Mucosa of rectum (tissue), 2 donors: ENCODE measurements at regions not wholly inside any gene's neighbourhood (a gene's known extent, or its start where the extent isn't known, plus 50 kb on each side); places are given as distances from the start of the nearest gene placed in this dataset.

ENCODE experiments used
- H3K27ac ChIP-seq, 2 donors: one replicate each; pipeline ENCODE4 v1.7.0; 2013; ENCODE audit warnings: inconsistent platforms in 2 of 2, low read depth in 2 of 2, low read length in 2 of 2
- H3K27me3 ChIP-seq, 2 donors: one replicate each; pipeline ENCODE4 v1.7.0; 2013; ENCODE audit warnings: low read length in 2 of 2; ENCODE audit not compliant: control insufficient read depth in 2 of 2, insufficient read depth in 2 of 2
- H3K36me3 ChIP-seq, 2 donors: one replicate each; pipeline ENCODE4 v1.7.0; 2013; ENCODE audit warnings: low read length in 2 of 2; ENCODE audit not compliant: control insufficient read depth in 2 of 2, insufficient read depth in 2 of 2
- H3K4me1 ChIP-seq, 2 donors: one replicate each; pipeline ENCODE4 v1.7.0; 2013; ENCODE audit warnings: low read length in 2 of 2, mild to moderate bottlenecking in 1 of 2; ENCODE audit not compliant: control insufficient read depth in 2 of 2, insufficient read depth in 2 of 2
- H3K4me3 ChIP-seq, 2 donors: one replicate each; pipeline ENCODE4 v1.7.0; 2013; ENCODE audit warnings: low read length in 2 of 2
- H3K9ac ChIP-seq, 2 donors: one replicate each; pipeline ENCODE4 v1.7.0; 2013; ENCODE audit warnings: low read length in 2 of 2, low read depth in 1 of 2, mild to moderate bottlenecking in 1 of 2
- H3K9me3 ChIP-seq, 2 donors: one replicate each; pipeline ENCODE4 v1.7.0; 2013; ENCODE audit warnings: low read length in 2 of 2; ENCODE audit not compliant: control insufficient read depth in 2 of 2
- donor health status: healthy.
- donor health status: Normal muscosa, but diverticular disease.

GRCh38 chrX:40327085-40327484, 229.3 kb upstream of the BCOR start:
- H3K27me3 ChIP-seq: peaks cover 0 to 4% of the 10 kb centered on the region in 2 donors
- no peak overlapping the region for H3K4me3 ChIP-seq
- no peak overlapping the region for H3K27ac ChIP-seq
- H3K36me3 ChIP-seq: no peaks in the 10 kb centered on the region
- no peaks in the 10 kb centered on the region for H3K9me3 ChIP-seq
- no peak overlapping the region for H3K9ac ChIP-seq
- H3K4me1 ChIP-seq: no peaks in the 10 kb centered on the region

- H3K36me3 ChIP-seq: no peaks in the 10 kb centered on the region
- no peaks in the 10 kb centered on the region for H3K9me3 ChIP-seq
- H3K27me3 ChIP-seq: peaks cover 0 to 4% of the 10 kb centered on the region in 2 donors
- no peak overlapping the region for H3K9ac ChIP-seq
- no peaks in the 10 kb centered on the region for H3K4me1 ChIP-seq
- no peak overlapping the region for H3K27ac ChIP-seq
- no peak overlapping the region for H3K4me3 ChIP-seq
These were observed 228.6 kb upstream of the BCOR start for GRCh38 chrX:40326186-40326965.

- no peak overlapping the region for H3K4me3 ChIP-seq
- no peaks in the 10 kb centered on the region for H3K36me3 ChIP-seq
- peaks cover 0 to 4% of the 10 kb centered on the region in 2 donors for H3K27me3 ChIP-seq
- no peaks in the 10 kb centered on the region for H3K4me1 ChIP-seq
- no peak overlapping the region for H3K27ac ChIP-seq
- no peak overlapping the region for H3K9ac ChIP-seq
- H3K9me3 ChIP-seq: no peaks in the 10 kb centered on the region
These were observed 227.4 kb upstream of the BCOR start for GRCh38 chrX:40325161-40325560.

- no peak overlapping the region for H3K27ac ChIP-seq
- H3K36me3 ChIP-seq: no peaks in the 10 kb centered on the region
- H3K9ac ChIP-seq: no peak overlapping the region
- no peaks in the 10 kb centered on the region for H3K9me3 ChIP-seq
- H3K4me1 ChIP-seq: no peaks in the 10 kb centered on the region
- peaks cover 0 to 4% of the 10 kb centered on the region in 2 donors for H3K27me3 ChIP-seq
- H3K4me3 ChIP-seq: no peak overlapping the region
These were observed 226.2 kb upstream of the BCOR start for GRCh38 chrX:40323977-40324376.

- H3K4me3 ChIP-seq: no peak overlapping the region
- no peaks in the 10 kb centered on the region for H3K4me1 ChIP-seq
- no peaks in the 10 kb centered on the region for H3K36me3 ChIP-seq
- peaks cover 0 to 7% of the 10 kb centered on the region in 2 donors for H3K9me3 ChIP-seq
- no peak overlapping the region for H3K27ac ChIP-seq
- H3K9ac ChIP-seq: no peak overlapping the region
- no peaks in the 10 kb centered on the region for H3K27me3 ChIP-seq
These were observed 223.1 kb upstream of the BCOR start for GRCh38 chrX:40320819-40321218.

- H3K9ac ChIP-seq: no peak overlapping the region
- H3K27me3 ChIP-seq: no peaks in the 10 kb centered on the region
- no peaks in the 10 kb centered on the region for H3K36me3 ChIP-seq
- H3K4me1 ChIP-seq: no peaks in the 10 kb centered on the region
- H3K27ac ChIP-seq: no peak overlapping the region
- peaks cover 0 to 8% of the 10 kb centered on the region in 2 donors for H3K9me3 ChIP-seq
- no peak overlapping the region for H3K4me3 ChIP-seq
These were observed 221.0 kb upstream of the BCOR start for GRCh38 chrX:40318801-40319200.

- H3K36me3 ChIP-seq: no peaks in the 10 kb centered on the region
- no peak overlapping the region for H3K4me3 ChIP-seq
- H3K27me3 ChIP-seq: no peaks in the 10 kb centered on the region
- H3K27ac ChIP-seq: no peak overlapping the region
- no peaks in the 10 kb centered on the region for H3K4me1 ChIP-seq
- peaks cover 0 to 8% of the 10 kb centered on the region in 2 donors for H3K9me3 ChIP-seq
- no peak overlapping the region for H3K9ac ChIP-seq
These were observed 220.3 kb upstream of the BCOR start for GRCh38 chrX:40318076-40318475.

- H3K27ac ChIP-seq: no peak overlapping the region
- peaks cover under 1 to 4% of the 10 kb centered on the region in 2 donors for H3K27me3 ChIP-seq
- H3K36me3 ChIP-seq: no peaks in the 10 kb centered on the region
- no peak overlapping the region for H3K4me3 ChIP-seq
- no peak overlapping the region for H3K9ac ChIP-seq
- H3K4me1 ChIP-seq: no peaks in the 10 kb centered on the region
- H3K9me3 ChIP-seq: peaks cover 0 to 9% of the 10 kb centered on the region in 2 donors
These were observed 218.7 kb upstream of the BCOR start for GRCh38 chrX:40316502-40316901.

GRCh38 chrX:40314070-40314469, 216.3 kb upstream of the BCOR start:
- Histone ChIP-seq H3K27ac (no peak overlapping the region), H3K4me1 (no peaks in the 10 kb centered on the region), H3K9ac (no peak overlapping the region), H3K36me3 (no peaks in the 10 kb centered on the region), H3K9me3 (peaks cover 0 to 9% of the 10 kb centered on the region in 2 donors), H3K4me3 (no peak overlapping the region), H3K27me3 (peaks cover 2 to 4% of the 10 kb centered on the region in 2 donors)

GRCh38 chrX:40313269-40313668, 215.5 kb upstream of the BCOR start:
- H3K27me3 ChIP-seq: peaks cover 2 to 4% of the 10 kb centered on the region in 2 donors
- no peak overlapping the region for H3K27ac ChIP-seq
- no peaks in the 10 kb centered on the region for H3K36me3 ChIP-seq
- no peak overlapping the region for H3K9ac ChIP-seq
- peaks cover 0 to 9% of the 10 kb centered on the region in 2 donors for H3K9me3 ChIP-seq
- H3K4me3 ChIP-seq: no peak overlapping the region
- H3K4me1 ChIP-seq: no peaks in the 10 kb centered on the region
